Head of caudate nucleus (tissue), 42 donors: ENCODE measurements at regions not wholly inside any gene's neighbourhood (a gene's known extent, or its start where the extent isn't known, plus 50 kb on each side); places are given as distances from the start of the nearest gene placed in this dataset.
"Not testable (repeated sequence)": the region's sequence is repeated elsewhere in the genome, so short reads cannot be mapped to it uniquely, and the experiment has no call there.

Experiments used
- DNase-seq, 42 donors: peaks; one replicate each; pipeline versions ENCODE4 v3.0.0 to v3.0.0-alpha.2; 2020 to 2021; ENCODE audit warnings: mixed read lengths in 7 of 42
- intact Hi-C: fragments of 100-400 bp; cut with DNase I; formaldehyde crosslinking; loops from one replicate; pipeline ENCODE4 v1.15.0; 2022

DNA sequence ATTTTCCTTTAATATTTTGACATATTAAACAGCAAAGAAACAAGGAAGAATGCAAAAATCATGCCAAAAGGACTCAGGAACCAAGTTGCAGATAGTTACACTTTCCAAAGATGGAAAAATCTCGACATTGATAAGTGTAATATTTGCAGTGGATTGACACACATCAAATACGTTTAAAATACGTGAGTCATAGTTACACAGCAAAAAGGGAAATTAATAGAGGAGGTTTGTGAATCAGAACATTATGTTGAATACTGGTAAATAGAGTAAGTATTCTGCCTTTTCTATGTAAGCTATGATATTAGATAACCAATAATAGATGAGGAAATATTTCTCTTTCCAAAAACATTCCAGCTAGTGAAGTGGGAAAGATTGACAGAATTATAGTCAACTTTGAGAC, 1761.3 kb upstream of the IGFBP7 start:
- no peak for DNase-seq
- intact Hi-C loops, result no loop called here

DNA sequence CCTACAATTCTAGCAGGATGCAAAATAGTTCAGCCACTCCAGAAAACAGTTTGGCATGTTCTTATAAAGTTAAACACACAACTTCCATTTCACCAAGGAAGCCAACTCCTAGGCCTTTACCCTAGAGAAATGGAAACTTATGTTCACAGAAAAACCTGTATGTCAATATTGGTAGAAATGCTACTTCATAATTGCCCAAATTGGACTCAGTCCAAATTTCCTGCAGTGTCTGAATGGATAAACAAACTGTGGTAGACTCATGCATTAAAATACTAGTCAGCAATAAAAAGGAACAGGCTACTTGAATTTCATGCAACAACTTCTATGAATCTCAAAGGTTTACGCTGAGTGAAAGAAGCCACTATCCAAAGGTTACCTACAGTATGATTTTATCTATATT, 1738.8 kb upstream of the IGFBP7 start:
- no peak for DNase-seq
- intact Hi-C loops, result no loop called here

DNA sequence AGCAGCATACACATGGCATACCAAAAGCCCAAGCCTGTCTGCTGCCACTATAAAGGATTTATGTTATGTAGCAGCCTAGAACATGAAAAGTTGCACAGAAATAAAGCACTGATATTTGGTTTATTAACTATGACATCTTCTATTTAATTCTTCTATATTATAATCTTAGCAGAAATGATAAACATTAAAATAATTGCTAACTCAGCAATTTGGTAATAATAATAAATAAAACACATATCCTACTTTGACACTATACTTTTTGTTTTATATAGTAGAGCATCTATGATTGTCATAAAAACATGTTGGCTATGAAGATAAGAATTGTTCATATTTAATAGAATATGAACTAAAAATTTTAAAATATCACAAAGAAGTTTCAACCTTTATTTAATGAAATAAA, 1733.3 kb upstream of the IGFBP7 start:
- intact Hi-C loops, result no loop called here
- DNase-seq, result no peak

DNA sequence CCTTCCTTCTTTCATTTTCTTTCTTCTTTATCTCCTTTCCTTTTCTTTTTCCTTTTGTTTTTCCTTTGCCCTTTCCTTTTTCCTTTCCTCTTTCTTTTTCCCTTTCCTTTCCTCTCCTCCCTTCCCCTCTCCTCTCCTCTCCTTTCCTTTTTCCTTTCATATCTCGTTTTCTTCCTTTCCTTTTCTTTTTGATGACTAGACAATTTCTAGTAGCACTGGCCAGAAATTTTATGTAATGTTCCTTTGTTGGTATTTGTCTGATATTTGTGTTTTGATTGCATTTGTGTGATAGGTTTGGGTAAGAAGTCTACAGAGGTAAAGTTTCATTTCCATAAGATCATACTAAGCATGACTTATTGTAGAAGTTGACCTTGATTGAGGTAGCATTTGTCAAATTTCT, 1722.9 kb upstream of the IGFBP7 start:
- intact Hi-C loops, result no loop called here
- DNase-seq, result no peak

DNA sequence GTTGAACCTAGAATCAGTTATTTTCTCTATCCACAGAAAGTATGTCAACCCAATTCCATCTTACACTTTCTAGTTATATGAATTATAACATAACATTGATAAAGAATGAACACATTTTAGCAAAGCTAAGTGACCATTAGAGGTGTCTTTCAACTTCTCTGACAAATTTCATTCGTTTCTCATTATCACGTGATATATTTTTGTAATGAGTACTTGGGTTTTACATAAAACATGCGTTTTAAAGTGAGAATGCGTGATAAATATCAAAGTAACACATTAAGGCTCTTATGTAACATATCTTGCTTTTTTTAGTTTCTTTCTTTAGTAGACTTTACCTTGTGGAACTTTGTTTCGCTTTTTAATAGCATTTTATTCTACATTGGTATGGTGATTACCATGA, 1715.1 kb upstream of the IGFBP7 start:
- DNase-seq, result no peak
- intact Hi-C loops, result no loop called here

DNA sequence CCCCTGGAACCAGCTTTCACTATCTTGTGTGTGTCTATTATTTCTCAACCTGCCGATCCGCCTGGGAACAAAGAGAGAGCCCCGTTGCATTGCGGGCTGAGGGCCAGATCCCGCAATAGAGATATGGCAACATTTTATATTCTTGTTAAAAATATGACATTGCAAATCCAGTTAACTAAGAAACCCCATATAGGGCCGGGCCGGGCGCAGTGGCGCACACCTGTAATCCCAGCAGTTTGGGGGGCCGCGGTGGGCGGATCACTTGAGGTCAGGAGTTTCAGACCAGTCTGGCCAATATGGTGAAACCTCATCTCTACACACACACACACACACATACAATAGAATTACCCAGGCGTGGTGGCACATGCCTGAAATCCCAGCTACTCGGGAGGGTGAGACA, 1708.4 kb upstream of the IGFBP7 start:
- DNase-seq, intact Hi-C loops: not testable (repeated sequence)

DNA sequence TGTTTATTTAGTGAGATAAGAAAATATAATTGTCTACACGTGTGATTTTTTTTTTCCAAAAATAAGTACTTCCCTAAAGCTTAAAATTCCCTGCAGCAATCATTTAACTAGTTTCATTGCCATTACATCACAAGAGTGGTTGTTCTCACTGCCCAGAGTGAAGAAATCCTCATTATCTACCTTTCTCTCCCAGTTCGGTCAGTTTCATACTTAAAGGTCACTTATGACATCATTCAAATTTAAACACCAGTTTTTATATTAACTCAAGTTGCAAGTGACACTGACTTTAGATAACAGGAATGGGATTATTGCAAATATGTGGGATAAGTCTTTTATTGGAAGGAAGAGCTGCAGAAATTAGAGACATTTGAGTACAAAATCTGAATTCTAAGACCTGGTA, 1699.8 kb upstream of the IGFBP7 start:
- DNase-seq, result no peak
- intact Hi-C loops, result no loop called here

DNA sequence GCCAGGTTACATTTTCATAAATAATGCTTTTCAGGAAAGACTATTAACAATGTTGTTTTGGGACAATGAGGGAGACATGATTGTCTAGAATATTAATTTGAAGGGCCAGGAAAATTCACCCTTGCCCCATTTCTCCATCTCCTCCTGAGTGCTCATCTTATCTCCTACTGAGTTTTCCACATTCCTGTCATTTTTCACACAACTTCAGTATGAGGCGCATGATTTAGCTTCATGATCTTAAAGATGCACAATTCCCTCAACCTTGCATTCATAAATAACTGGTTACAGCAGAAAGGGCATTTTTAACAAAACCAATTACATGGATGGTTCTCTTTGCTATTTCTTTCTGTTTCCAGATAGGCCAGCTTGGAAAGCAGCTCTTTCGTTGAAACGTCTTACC, 1699.2 kb upstream of the IGFBP7 start:
- no peak for DNase-seq
- intact Hi-C loops, result no loop called here

DNA sequence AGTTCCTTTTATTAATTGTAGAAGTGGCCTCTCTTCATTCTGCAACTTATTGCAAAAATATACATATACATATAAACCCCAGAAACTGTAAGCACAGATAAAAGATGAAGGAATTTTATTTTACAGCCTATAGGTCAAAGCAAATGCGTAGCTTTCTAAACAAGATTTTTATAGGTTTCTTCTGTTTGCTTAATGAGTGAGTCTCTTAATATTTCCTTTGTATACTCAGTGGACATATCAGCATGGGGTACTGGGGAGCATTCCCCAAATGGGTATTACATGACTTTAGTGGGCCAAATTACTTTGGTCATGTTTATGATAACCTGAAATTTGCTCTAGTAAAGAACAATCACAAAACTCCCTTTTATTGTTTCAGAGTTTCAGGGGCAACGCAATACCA, 1698.6 kb upstream of the IGFBP7 start:
- DNase-seq, result no peak
- intact Hi-C loops, result no loop called here

DNA sequence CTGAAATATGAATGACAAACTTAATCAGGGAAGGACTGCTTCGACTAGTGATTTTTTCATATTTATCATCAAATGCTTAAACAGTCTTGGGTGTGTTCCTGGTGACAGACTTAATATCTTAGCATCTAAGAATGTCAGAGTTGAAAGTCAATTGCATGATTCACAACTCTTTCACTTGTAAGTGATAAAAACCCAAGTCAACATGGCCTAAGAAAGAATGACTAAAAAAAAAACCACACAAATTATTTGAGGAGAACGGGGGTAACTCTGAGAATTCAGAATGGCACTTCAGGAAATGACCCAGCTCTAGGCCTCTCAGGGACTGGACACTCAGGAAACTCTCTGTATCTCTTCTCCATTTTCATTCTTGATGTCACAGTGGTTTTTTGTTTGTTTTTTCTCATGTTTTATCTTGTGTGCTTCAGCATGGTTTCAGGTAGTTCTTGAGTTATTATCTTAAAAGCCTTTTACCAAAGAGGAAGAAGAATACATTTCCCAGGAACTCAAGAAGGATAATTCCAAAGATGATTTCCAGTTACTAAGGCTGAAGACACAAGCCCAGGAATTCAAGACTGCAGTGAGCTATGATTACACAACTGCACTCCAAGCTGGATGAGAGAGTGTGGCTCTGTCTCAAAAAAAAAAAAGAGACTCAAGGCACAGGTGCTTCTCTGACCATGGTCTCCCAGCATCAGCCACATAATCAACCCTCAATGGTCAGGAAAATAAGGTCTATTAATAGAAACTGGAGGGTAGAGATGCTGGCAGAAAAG, 1697.8 kb upstream of the IGFBP7 start:
- no peak for DNase-seq
- intact Hi-C loops, result no loop called here

DNA sequence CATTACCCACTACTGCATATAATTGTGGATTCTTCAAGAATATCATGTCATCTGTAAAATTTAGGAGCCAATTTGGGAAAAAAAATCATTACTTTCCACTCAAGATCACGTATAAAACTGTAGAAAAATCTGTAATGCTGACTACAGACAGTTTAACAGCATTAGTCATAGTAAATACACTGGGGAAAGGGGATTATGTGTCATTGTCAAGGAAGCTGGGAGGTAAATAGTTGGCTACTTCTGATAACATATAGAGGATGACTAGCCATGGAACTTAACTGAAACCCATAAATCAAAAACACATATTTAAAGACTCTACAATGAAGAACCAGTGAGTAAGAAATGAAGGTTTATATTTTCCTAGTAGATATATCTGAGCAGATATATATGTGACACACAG, 1666.4 kb upstream of the IGFBP7 start:
- no peak for DNase-seq
- intact Hi-C loops, result no loop called here

DNA sequence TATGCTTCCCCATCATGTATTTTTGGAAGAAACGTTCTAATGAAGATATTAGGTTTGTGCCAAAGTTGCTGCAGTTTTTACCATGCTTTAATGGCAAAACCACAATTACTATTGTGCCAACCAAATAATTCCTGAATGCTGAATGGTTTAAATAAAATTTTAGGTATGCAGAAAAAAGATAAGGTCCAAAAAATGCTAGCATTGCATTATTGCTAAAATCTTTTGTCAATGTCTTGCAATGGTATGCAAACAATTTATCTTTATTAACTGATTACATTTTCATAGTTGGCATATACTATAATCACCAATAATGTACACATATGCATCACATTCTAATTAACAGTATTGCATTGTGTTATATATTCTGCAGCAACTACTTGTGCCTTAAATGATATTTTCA, 1657.4 kb upstream of the IGFBP7 start:
- intact Hi-C loops, result no loop called here

DNA sequence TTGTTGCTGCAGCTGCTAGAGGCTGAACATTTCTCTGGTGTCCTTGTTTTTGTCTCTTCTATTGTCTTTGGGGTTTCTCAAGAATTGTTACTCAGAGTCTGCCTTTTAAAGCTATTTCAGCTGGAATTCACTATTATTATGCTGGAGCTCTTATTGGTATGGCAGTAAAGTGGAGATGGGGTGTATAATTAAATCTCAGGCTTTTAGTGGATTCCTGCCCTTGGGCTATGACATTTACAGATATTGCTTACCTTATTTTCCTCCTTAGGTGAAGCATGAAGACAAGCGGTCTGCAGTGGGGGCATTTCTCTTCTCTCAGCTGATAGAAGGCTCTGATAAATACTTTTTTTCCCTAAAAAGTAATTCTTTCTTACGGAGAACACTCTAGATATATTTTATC, 1656.6 kb upstream of the IGFBP7 start:
- intact Hi-C loops, result no loop called here
- DNase-seq, result no peak

More for the DNA sequence above, 1657.4 kb upstream of the IGFBP7 start:
- DNase-seq, result no peak

DNA sequence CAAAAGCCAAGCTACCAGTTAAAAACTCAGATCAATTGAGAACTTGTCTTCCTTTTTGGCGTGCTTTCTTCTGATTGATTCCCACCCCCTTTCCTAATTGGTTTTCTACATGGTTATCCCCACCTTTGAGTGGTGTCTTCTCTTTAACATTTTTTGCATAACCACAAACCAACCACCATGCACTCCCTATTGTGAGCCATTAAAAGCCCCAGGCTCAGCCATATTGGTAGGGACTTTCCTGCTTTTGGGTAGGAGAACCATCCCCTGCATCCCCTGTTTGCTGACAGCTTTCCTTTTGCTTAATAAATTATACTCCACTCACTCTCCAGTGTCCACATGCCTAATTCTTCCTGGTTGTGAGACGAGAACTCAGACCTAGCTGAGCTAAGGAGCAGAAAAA, 1651.4 kb upstream of the IGFBP7 start:
- intact Hi-C loops, result no loop called here
- DNase-seq, result no peak

DNA sequence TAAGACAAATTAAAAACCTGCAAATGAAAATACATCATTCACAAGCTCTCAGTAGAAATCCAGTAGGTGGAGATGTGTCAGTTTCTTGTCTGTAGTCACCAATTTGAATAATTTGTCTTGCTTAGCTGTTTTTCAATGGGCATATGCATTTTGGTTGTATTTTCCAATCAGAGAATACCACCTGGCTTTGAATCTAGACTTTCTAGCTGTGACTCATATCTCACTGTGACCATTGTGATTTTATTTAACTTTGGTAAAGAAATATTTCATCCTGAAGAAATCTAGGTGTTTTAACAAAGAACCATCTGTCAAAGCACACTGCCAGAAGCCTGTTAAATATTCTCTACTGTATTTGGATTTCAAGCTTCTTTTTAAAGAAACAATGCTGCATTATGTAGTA, 1650.6 kb upstream of the IGFBP7 start:
- intact Hi-C loops, result no loop called here
- DNase-seq, result no peak

DNA sequence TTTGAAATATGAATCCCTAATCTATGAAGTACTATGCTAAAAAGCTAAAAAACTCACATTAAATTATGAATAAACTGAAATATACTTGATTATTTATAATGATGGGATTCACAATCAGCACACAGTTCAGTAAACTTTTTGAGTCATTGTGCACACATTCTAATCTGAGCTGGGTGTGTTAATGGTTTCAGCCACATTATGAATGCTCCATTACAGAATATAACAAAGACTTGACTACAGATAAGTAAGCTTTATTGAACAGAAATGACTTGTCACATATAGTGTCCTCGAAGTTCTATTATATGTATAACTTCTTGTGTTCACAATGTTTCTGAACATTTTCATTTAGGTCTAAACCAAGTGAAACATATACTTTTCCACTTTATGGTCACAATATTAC, 1649.9 kb upstream of the IGFBP7 start:
- DNase-seq, result no peak
- intact Hi-C loops, result no loop called here

DNA sequence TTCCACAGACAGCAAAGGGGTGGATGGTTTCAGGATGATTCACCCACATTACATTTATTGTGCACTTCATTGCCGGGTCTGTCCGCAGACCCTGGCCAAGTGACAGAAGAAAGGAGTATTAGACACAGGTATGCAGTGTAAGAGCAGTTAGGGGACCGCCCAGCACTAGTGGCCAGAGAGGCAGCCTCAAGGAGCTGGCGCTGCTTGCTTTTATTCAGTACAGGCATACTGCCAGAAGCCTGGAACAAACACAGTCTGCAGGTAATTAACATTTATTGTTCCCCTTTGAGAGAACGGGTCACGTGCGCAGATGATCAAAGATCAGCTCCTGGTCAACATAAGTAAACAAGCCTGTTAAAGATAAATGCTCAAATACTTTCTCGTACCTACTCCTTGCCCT, 1639.0 kb upstream of the IGFBP7 start:
- DNase-seq, result no peak
- intact Hi-C loops, result no loop called here

DNA sequence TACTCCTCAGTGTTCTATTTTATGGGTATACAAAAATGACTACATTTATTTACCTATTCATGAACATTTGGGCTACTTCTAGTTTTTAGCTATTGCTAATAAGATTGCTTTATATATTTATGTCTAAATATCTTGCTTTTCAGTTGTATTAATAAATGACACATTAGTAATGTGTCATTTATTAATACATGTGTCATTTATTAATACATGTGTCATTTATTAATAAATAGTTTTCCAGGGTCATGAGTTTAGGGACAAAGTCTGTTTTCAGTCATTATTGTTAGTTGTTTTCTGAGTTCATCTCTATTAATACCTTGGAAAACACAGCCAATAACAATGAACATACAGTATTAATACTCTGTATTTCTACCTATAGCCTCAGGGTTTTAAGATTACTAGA, 1630.7 kb upstream of the IGFBP7 start:
- no peak for DNase-seq
- intact Hi-C loops, result no loop called here

DNA sequence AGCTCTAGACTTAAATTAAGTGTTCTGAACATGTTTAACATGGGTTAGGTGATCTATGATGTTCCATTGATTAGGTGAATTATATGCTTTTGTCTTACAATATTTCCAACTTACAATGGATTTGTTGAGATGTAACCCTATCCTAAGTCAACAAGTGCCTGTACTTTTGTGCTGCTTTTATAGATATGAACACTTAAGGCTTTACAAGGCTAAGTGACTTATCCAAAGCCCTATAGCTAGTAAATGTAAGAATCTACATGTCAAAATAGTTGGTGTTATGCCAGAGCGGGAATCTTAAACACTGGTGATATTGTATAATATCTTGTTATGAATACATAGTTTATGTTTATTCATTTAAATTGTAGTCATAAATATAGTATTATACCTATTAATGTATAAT, 1629.1 kb upstream of the IGFBP7 start:
- intact Hi-C loops, result no loop called here
- DNase-seq, result no peak

DNA sequence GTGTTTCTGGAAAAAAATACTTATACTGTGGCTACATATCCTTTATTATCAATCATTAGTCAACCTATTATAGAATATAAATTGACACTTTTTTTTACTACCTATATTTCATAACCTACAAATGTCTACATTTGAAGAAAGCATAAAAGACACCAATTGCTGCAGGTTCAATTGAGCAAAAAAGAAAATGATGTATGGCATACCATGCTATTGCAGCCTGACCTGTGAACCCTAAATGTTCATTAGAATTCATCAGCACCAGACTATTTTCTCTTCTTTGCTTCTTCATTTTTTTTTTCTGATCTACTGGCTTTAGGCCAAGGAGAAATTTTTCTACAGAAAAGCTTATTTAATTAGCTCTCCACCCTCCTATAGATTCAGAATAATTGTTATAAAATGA, 1628.2 kb upstream of the IGFBP7 start:
- no peak for DNase-seq
- intact Hi-C loops, result no loop called here

DNA sequence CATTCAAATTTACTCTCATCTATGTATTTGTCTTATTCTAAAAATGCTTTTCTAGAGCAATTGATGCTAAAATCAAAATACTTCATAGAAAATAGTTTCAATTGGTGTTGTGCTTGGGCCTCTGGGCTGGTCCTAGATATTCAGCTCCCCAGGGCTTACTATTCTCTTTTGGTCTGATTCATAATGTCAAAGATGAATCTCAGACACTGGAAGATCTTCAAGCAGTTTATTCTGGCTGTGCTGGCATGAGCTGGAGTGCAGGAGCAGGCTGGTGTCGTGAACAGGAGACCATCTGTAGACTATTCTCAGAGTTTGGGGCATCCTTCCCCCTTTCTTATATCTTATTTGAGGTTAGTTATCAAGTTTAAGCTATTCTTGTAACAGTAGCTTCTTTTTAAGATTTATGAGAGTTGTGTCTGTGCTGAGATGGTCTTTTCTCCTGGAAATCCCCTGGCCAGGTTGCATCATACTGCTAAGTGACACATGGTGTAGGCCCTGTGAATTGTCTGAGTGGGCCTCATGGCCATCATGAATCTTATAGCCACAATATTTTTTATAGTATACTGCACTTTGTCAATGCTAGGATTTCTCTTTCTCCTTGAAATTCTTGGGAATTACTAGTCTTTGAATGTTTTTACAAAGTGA, 1624.0 kb upstream of the IGFBP7 start:
- intact Hi-C loops, result no loop called here
- DNase-seq, result no peak
